GM23338 (cell line): ENCODE measurements at regions not wholly inside any gene's neighbourhood (a gene's known extent, or its start where the extent isn't known, plus 50 kb on each side); places are given as distances from the start of the nearest gene placed in this dataset.

ENCODE experiments used
- ATAC-seq: fragments of 200-7000 bp; cut with Tn5 transposase; 3 replicates; pipeline ENCODE4 v1.9.1; 2020
- DNase-seq: peaks from one replicate; pipeline ENCODE4 v3.0.0-alpha.2; 2015; ENCODE audit warnings: low spot score
- H2AFZ ChIP-seq: fragments of 200-600 bp; sonication (generic); 2 replicates; pipeline ENCODE4 v1.8.0; 2016; ENCODE audit warnings: antibody characterized with exemption, mild to moderate bottlenecking, moderate library complexity
- H3F3A ChIP-seq: fragments of 200-600 bp; sonication (generic); replicated peaks from 2 replicates; pipeline ENCODE4 v1.8.0; 2017; ENCODE audit warnings: antibody characterized with exemption, mixed run types, low read depth
- H3K27ac ChIP-seq: fragments of 200-600 bp; sonication (generic); 2 replicates; pipeline ENCODE4 v1.6.1; 2016; ENCODE audit warnings: low read depth
- H3K27me3 ChIP-seq: fragments of 200-600 bp; sonication (generic); 2 replicates; pipeline ENCODE4 v1.8.0; 2016; ENCODE audit warnings: mild to moderate bottlenecking, mixed run types, moderate library complexity; ENCODE audit not compliant: insufficient read depth
- H3K36me3 ChIP-seq: fragments of 200-600 bp; sonication (generic); 2 replicates; pipeline ENCODE4 v1.8.0; 2016; ENCODE audit warnings: mild to moderate bottlenecking; ENCODE audit not compliant: insufficient read depth
- H3K4me1 ChIP-seq: fragments of 200-600 bp; sonication (generic); 2 replicates; pipeline ENCODE4 v1.8.0; 2016; ENCODE audit warnings: mild to moderate bottlenecking, moderate library complexity; ENCODE audit not compliant: insufficient read depth
- H3K4me2 ChIP-seq: fragments of 200-600 bp; sonication (generic); 2 replicates; pipeline ENCODE4 v1.7.1; 2017; ENCODE audit warnings: mixed run types
- H3K4me3 ChIP-seq: fragments of 200-600 bp; sonication (generic); 2 replicates; pipeline ENCODE4 v1.6.1; 2016; ENCODE audit warnings: mixed run types
- H3K79me2 ChIP-seq: fragments of 200-600 bp; sonication (generic); replicated peaks from 2 replicates; pipeline ENCODE4 v1.8.0; 2017; ENCODE audit warnings: mild to moderate bottlenecking; ENCODE audit not compliant: insufficient read depth
- H3K9me2 ChIP-seq: fragments of 200-600 bp; sonication (generic); 2 replicates; pipeline ENCODE4 v1.8.0; 2017; ENCODE audit not compliant: insufficient read depth
- H4K20me1 ChIP-seq: fragments of 200-600 bp; sonication (generic); replicated peaks from 2 replicates; pipeline ENCODE4 v1.8.0; 2017; ENCODE audit warnings: mild to moderate bottlenecking; ENCODE audit not compliant: insufficient read depth
- H3K27ac Mint-ChIP-seq: 2 replicates; pipeline ENCODE4 v1.8.0; 2020; ENCODE audit warnings: inconsistent platforms, mild to moderate bottlenecking, moderate library complexity, mixed read lengths
- H3K27me3 Mint-ChIP-seq: 3 replicates; pipeline ENCODE4 v1.8.0; 2022; ENCODE audit warnings: low read depth, mild to moderate bottlenecking, moderate library complexity, mixed read lengths, inconsistent platforms; ENCODE audit not compliant: insufficient read depth, poor library complexity
- H3K36me3 Mint-ChIP-seq: 3 replicates; pipeline ENCODE4 v1.8.0; 2021; ENCODE audit warnings: low read depth, mild to moderate bottlenecking, inconsistent platforms, moderate library complexity, mixed read lengths
- H3K4me1 Mint-ChIP-seq: 3 replicates; pipeline ENCODE4 v1.8.0; 2020; ENCODE audit warnings: mild to moderate bottlenecking, inconsistent platforms, mixed read lengths
- H3K4me3 Mint-ChIP-seq: 3 replicates; pipeline ENCODE4 v1.8.0; 2021; ENCODE audit warnings: moderate library complexity, mild to moderate bottlenecking, inconsistent platforms, mixed read lengths
- H3K9me3 Mint-ChIP-seq: 3 replicates; pipeline ENCODE4 v1.8.0; 2020; ENCODE audit warnings: moderate library complexity, mild to moderate bottlenecking, inconsistent platforms, mixed read lengths
- CREB1 ChIP-seq: fragments of 250-450 bp; sonication (Bioruptor Pico); IDR thresholded peaks from 2 replicates; pipeline ENCODE4 v1.5.0; 2020; ENCODE audit warnings: low read depth, mild to moderate bottlenecking, moderate library complexity
- CTCF ChIP-seq, 2 experiments: fragments of 200-600 bp in 1 of 2; sonication (generic) in 1 of 2; conservative IDR thresholded peaks; 2 replicates each; pipeline versions ENCODE4 v1.5.1 to v1.6.1; 2016 to 2017; ENCODE audit warnings: antibody characterized with exemption in 2 of 2, low read depth in 2 of 2, mild to moderate bottlenecking in 2 of 2, moderate library complexity in 1 of 2
- ETS1 ChIP-seq: IDR thresholded peaks from 2 replicates; pipeline ENCODE4 v1.6.1; 2016; ENCODE audit warnings: antibody characterized with exemption
- EZH2 ChIP-seq: fragments of 200-600 bp; sonication (generic); IDR thresholded peaks from one replicate; pipeline ENCODE4 v1.8.0; 2017; ENCODE audit warnings: antibody characterized with exemption, mild to moderate bottlenecking, low read depth; ENCODE audit not compliant: unreplicated experiment
- EZH2phosphoT487 ChIP-seq: fragments of 200-600 bp; sonication (generic); IDR thresholded peaks from one replicate; pipeline ENCODE4 v1.8.1; 2018; ENCODE audit warnings: antibody characterized with exemption; ENCODE audit not compliant: unreplicated experiment
- JUNB ChIP-seq: IDR thresholded peaks from one replicate; pipeline ENCODE4 v1.6.1; 2016; ENCODE audit warnings: antibody characterized with exemption; ENCODE audit not compliant: unreplicated experiment
- NANOG ChIP-seq: IDR thresholded peaks from 2 replicates; pipeline ENCODE4 v1.6.1; 2016; ENCODE audit warnings: antibody characterized with exemption, borderline replicate concordance
- REST ChIP-seq: IDR thresholded peaks from one replicate; pipeline ENCODE4 v1.6.1; 2018; ENCODE audit warnings: antibody characterized with exemption; ENCODE audit not compliant: unreplicated experiment
- STAT1 ChIP-seq: IDR thresholded peaks from one replicate; pipeline ENCODE4 v1.6.1; 2016; ENCODE audit warnings: antibody characterized with exemption; ENCODE audit not compliant: unreplicated experiment

- TF ChIP-seq ETS1, result no peak
- no peak for TF ChIP-seq EZH2
- TF ChIP-seq REST, result no peak
- no peak for TF ChIP-seq JUNB
- no peak for TF ChIP-seq CTCF (conservative IDR thresholded peaks at IDR 0.05; ENCODE audit: low read depth in 2 of 2)
Measured at GRCh38 chr12:90078344-90078743, 369.7 kb upstream of the ATP2B1 start (continued).

GRCh38 chr12:90077756-90078155 is 369.1 kb upstream of the ATP2B1 start:
- no peak for TF ChIP-seq CREB1
- TF ChIP-seq EZH2, result no peak
- no peak for TF ChIP-seq ETS1
- TF ChIP-seq JUNB, result no peak
- no peak for TF ChIP-seq STAT1
- TF ChIP-seq NANOG, result no peak
- TF ChIP-seq REST, result no peak
- TF ChIP-seq EZH2phosphoT487, result no peak

More at GRCh38 chr12:90077756-90078155, 369.1 kb upstream of the ATP2B1 start:
- Histone ChIP-seq H3K4me3 (no peak overlapping the region), H3K4me2 (no peak overlapping the region), H3K36me3 (no peaks in the 10 kb centered on the region), H4K20me1 (no peaks in the 10 kb centered on the region), H2AFZ (no peak overlapping the region), H3K27ac (no peak overlapping the region), H3K27me3 (no peaks in the 10 kb centered on the region), H3K9me2 (no peaks in the 10 kb centered on the region), H3F3A (no peaks in the 10 kb centered on the region), H3K79me2 (no peaks in the 10 kb centered on the region), H3K4me1 (no peaks in the 10 kb centered on the region)
- no peak overlapping the region for H3K27ac Mint-ChIP-seq
- DNase-seq (no peak), ATAC-seq (no peak)
- H3K27me3 Mint-ChIP-seq, result no peaks in the 10 kb centered on the region
- H3K4me3 Mint-ChIP-seq, result no peak overlapping the region
- H3K9me3 Mint-ChIP-seq, result no peaks in the 10 kb centered on the region
- H3K36me3 Mint-ChIP-seq, result no peaks in the 10 kb centered on the region
- no peaks in the 10 kb centered on the region for H3K4me1 Mint-ChIP-seq
